ENCODE measurements at regions not wholly inside any gene's neighbourhood (a gene's known extent, or its start where the extent isn't known, plus 50 kb on each side); places are given as distances from the start of the nearest gene placed in this dataset.

DNA sequence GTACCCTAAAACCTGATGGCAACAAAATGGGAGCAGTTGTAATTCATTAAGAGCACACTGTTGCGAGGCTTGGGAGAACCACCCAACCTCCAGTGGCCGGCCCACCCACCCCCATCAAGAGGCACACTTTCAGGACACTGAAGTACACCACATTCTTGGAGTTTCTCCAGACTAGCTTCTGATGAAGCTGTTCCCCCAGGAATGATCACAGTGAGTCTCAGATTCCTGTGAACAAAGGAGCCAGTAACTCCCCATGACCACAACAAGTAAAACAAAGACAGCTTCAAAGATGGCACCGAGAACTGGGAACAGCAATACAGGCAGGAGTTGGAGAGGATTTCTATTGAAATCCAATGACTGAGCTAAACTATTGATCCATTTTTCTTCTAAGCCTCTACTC is 126.0 kb downstream of the ST8SIA2 start:
- TF ChIP-seq POLR2AphosphoS5 (IDR thresholded peaks at IDR 0.05) (no peak), EP300 (IDR thresholded peaks at IDR 0.05) (no peak), POLR2A (IDR thresholded peaks at IDR 0.05) (no peak)
- TF ChIP-seq, protein P1, sequence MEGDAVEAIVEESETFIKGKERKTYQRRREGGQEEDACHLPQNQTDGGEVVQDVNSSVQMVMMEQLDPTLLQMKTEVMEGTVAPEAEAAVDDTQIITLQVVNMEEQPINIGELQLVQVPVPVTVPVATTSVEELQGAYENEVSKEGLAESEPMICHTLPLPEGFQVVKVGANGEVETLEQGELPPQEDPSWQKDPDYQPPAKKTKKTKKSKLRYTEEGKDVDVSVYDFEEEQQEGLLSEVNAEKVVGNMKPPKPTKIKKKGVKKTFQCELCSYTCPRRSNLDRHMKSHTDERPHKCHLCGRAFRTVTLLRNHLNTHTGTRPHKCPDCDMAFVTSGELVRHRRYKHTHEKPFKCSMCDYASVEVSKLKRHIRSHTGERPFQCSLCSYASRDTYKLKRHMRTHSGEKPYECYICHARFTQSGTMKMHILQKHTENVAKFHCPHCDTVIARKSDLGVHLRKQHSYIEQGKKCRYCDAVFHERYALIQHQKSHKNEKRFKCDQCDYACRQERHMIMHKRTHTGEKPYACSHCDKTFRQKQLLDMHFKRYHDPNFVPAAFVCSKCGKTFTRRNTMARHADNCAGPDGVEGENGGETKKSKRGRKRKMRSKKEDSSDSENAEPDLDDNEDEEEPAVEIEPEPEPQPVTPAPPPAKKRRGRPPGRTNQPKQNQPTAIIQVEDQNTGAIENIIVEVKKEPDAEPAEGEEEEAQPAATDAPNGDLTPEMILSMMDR (IDR thresholded peaks at IDR 0.05): no peak
- H3K27ac ChIP-seq: no peak overlapping the region
- no peak overlapping the region for H3K4me3 ChIP-seq
- intact Hi-C loops (cut with DNase I; ENCODE audit: low total_unique reads): loop anchor here (10.0 kb wide), 1 partner anchor 165 kb away; no protein-coding TSS in a partner anchor
- no peaks in the 10 kb centered on the region for H3K27me3 ChIP-seq
- no peak for DNase-seq
- peaks cover 0 to 9% (median 4%) of the 10 kb centered on the region in 4 donors for H3K4me1 ChIP-seq
- H3K9me3 ChIP-seq: no peaks in the 10 kb centered on the region
- WGBS, 5 donors: 87 to 98% (median 96%) methylated on average over 3 of the region's 3 CpGs
- no peaks in the 10 kb centered on the region for H3K36me3 ChIP-seq
